GM23338 (cell line): ENCODE measurements at regions not wholly inside any gene's neighbourhood (a gene's known extent, or its start where the extent isn't known, plus 50 kb on each side); places are given as distances from the start of the nearest gene placed in this dataset.

ENCODE experiments used
- ATAC-seq: fragments of 200-7000 bp; cut with Tn5 transposase; 3 replicates; pipeline ENCODE4 v1.9.1; 2020
- DNase-seq: peaks from one replicate; pipeline ENCODE4 v3.0.0-alpha.2; 2015; ENCODE audit warnings: low spot score
- H2AFZ ChIP-seq: fragments of 200-600 bp; sonication (generic); 2 replicates; pipeline ENCODE4 v1.8.0; 2016; ENCODE audit warnings: antibody characterized with exemption, mild to moderate bottlenecking, moderate library complexity
- H3F3A ChIP-seq: fragments of 200-600 bp; sonication (generic); replicated peaks from 2 replicates; pipeline ENCODE4 v1.8.0; 2017; ENCODE audit warnings: antibody characterized with exemption, mixed run types, low read depth
- H3K27ac ChIP-seq: fragments of 200-600 bp; sonication (generic); 2 replicates; pipeline ENCODE4 v1.6.1; 2016; ENCODE audit warnings: low read depth
- H3K27me3 ChIP-seq: fragments of 200-600 bp; sonication (generic); 2 replicates; pipeline ENCODE4 v1.8.0; 2016; ENCODE audit warnings: mild to moderate bottlenecking, mixed run types, moderate library complexity; ENCODE audit not compliant: insufficient read depth
- H3K36me3 ChIP-seq: fragments of 200-600 bp; sonication (generic); 2 replicates; pipeline ENCODE4 v1.8.0; 2016; ENCODE audit warnings: mild to moderate bottlenecking; ENCODE audit not compliant: insufficient read depth
- H3K4me1 ChIP-seq: fragments of 200-600 bp; sonication (generic); 2 replicates; pipeline ENCODE4 v1.8.0; 2016; ENCODE audit warnings: mild to moderate bottlenecking, moderate library complexity; ENCODE audit not compliant: insufficient read depth
- H3K4me2 ChIP-seq: fragments of 200-600 bp; sonication (generic); 2 replicates; pipeline ENCODE4 v1.7.1; 2017; ENCODE audit warnings: mixed run types
- H3K4me3 ChIP-seq: fragments of 200-600 bp; sonication (generic); 2 replicates; pipeline ENCODE4 v1.6.1; 2016; ENCODE audit warnings: mixed run types
- H3K79me2 ChIP-seq: fragments of 200-600 bp; sonication (generic); replicated peaks from 2 replicates; pipeline ENCODE4 v1.8.0; 2017; ENCODE audit warnings: mild to moderate bottlenecking; ENCODE audit not compliant: insufficient read depth
- H3K9me2 ChIP-seq: fragments of 200-600 bp; sonication (generic); 2 replicates; pipeline ENCODE4 v1.8.0; 2017; ENCODE audit not compliant: insufficient read depth
- H4K20me1 ChIP-seq: fragments of 200-600 bp; sonication (generic); replicated peaks from 2 replicates; pipeline ENCODE4 v1.8.0; 2017; ENCODE audit warnings: mild to moderate bottlenecking; ENCODE audit not compliant: insufficient read depth
- H3K27ac Mint-ChIP-seq: 2 replicates; pipeline ENCODE4 v1.8.0; 2020; ENCODE audit warnings: inconsistent platforms, mild to moderate bottlenecking, moderate library complexity, mixed read lengths
- H3K27me3 Mint-ChIP-seq: 3 replicates; pipeline ENCODE4 v1.8.0; 2022; ENCODE audit warnings: low read depth, mild to moderate bottlenecking, moderate library complexity, mixed read lengths, inconsistent platforms; ENCODE audit not compliant: insufficient read depth, poor library complexity
- H3K36me3 Mint-ChIP-seq: 3 replicates; pipeline ENCODE4 v1.8.0; 2021; ENCODE audit warnings: low read depth, mild to moderate bottlenecking, inconsistent platforms, moderate library complexity, mixed read lengths
- H3K4me1 Mint-ChIP-seq: 3 replicates; pipeline ENCODE4 v1.8.0; 2020; ENCODE audit warnings: mild to moderate bottlenecking, inconsistent platforms, mixed read lengths
- H3K4me3 Mint-ChIP-seq: 3 replicates; pipeline ENCODE4 v1.8.0; 2021; ENCODE audit warnings: moderate library complexity, mild to moderate bottlenecking, inconsistent platforms, mixed read lengths
- H3K9me3 Mint-ChIP-seq: 3 replicates; pipeline ENCODE4 v1.8.0; 2020; ENCODE audit warnings: moderate library complexity, mild to moderate bottlenecking, inconsistent platforms, mixed read lengths
- CREB1 ChIP-seq: fragments of 250-450 bp; sonication (Bioruptor Pico); IDR thresholded peaks from 2 replicates; pipeline ENCODE4 v1.5.0; 2020; ENCODE audit warnings: low read depth, mild to moderate bottlenecking, moderate library complexity
- EZH2 ChIP-seq: fragments of 200-600 bp; sonication (generic); IDR thresholded peaks from one replicate; pipeline ENCODE4 v1.8.0; 2017; ENCODE audit warnings: antibody characterized with exemption, mild to moderate bottlenecking, low read depth; ENCODE audit not compliant: unreplicated experiment
- EZH2phosphoT487 ChIP-seq: fragments of 200-600 bp; sonication (generic); IDR thresholded peaks from one replicate; pipeline ENCODE4 v1.8.1; 2018; ENCODE audit warnings: antibody characterized with exemption; ENCODE audit not compliant: unreplicated experiment
- JUNB ChIP-seq: IDR thresholded peaks from one replicate; pipeline ENCODE4 v1.6.1; 2016; ENCODE audit warnings: antibody characterized with exemption; ENCODE audit not compliant: unreplicated experiment
- NANOG ChIP-seq: IDR thresholded peaks from 2 replicates; pipeline ENCODE4 v1.6.1; 2016; ENCODE audit warnings: antibody characterized with exemption, borderline replicate concordance
- POLR2AphosphoS5 ChIP-seq: IDR thresholded peaks from 2 replicates; pipeline ENCODE4 v1.6.1; 2016; ENCODE audit warnings: antibody characterized with exemption, low read depth
- STAT1 ChIP-seq: IDR thresholded peaks from one replicate; pipeline ENCODE4 v1.6.1; 2016; ENCODE audit warnings: antibody characterized with exemption; ENCODE audit not compliant: unreplicated experiment
- ZNF114 ChIP-seq: fragments of 250-450 bp; sonication (Bioruptor Pico); IDR thresholded peaks from 2 replicates; pipeline ENCODE4 v1.5.0; 2020; ENCODE audit warnings: mild to moderate bottlenecking, moderate library complexity
- TF ChIP-seq, protein P1 (sequence below), 2 experiments: fragments of 200-600 bp in 1 of 2; sonication (generic) in 1 of 2; conservative IDR thresholded peaks; 2 replicates each; pipeline versions ENCODE4 v1.5.1 to v1.6.1; 2016 to 2017; ENCODE audit warnings: antibody characterized with exemption in 2 of 2, low read depth in 2 of 2, mild to moderate bottlenecking in 2 of 2, moderate library complexity in 1 of 2
- TF ChIP-seq, protein P2 (sequence below): IDR thresholded peaks from one replicate; pipeline ENCODE4 v1.6.1; 2018; ENCODE audit warnings: antibody characterized with exemption; ENCODE audit not compliant: unreplicated experiment

- Histone ChIP-seq H2AFZ (no peak overlapping the region), H3K4me1 (no peaks in the 10 kb centered on the region; the same call in 1 of the 2 replicates), H3K9me2 (no peaks in the 10 kb centered on the region), H3K36me3 (no peaks in the 10 kb centered on the region), H3F3A (no peaks in the 10 kb centered on the region), H3K4me3 (no peak overlapping the region), H3K27me3 (no peaks in the 10 kb centered on the region), H3K79me2 (no peaks in the 10 kb centered on the region), H3K27ac (no peak overlapping the region), H3K4me2 (no peak overlapping the region), H4K20me1 (no peaks in the 10 kb centered on the region)
- Mint-ChIP-seq H3K36me3 (peaks cover 7% of the 10 kb centered on the region; the same call in 2 of the 3 replicates), H3K27me3 (peaks cover 3% of the 10 kb centered on the region), H3K4me3 (no peak overlapping the region), H3K27ac (no peak overlapping the region), H3K4me1 (peaks cover 9% of the 10 kb centered on the region), H3K9me3 (peaks cover 8% of the 10 kb centered on the region; the same call in 2 of the 3 replicates)
- TF ChIP-seq STAT1: no peak
- TF ChIP-seq, protein P1, sequence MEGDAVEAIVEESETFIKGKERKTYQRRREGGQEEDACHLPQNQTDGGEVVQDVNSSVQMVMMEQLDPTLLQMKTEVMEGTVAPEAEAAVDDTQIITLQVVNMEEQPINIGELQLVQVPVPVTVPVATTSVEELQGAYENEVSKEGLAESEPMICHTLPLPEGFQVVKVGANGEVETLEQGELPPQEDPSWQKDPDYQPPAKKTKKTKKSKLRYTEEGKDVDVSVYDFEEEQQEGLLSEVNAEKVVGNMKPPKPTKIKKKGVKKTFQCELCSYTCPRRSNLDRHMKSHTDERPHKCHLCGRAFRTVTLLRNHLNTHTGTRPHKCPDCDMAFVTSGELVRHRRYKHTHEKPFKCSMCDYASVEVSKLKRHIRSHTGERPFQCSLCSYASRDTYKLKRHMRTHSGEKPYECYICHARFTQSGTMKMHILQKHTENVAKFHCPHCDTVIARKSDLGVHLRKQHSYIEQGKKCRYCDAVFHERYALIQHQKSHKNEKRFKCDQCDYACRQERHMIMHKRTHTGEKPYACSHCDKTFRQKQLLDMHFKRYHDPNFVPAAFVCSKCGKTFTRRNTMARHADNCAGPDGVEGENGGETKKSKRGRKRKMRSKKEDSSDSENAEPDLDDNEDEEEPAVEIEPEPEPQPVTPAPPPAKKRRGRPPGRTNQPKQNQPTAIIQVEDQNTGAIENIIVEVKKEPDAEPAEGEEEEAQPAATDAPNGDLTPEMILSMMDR (conservative IDR thresholded peaks at IDR 0.05; ENCODE audit: low read depth in 2 of 2): no peak
- no peak for TF ChIP-seq ZNF114 (CRISPR knock-in tag)
- TF ChIP-seq POLR2AphosphoS5: no peak
- ATAC-seq (no peak), DNase-seq (no peak)
Measured at GRCh38 chr7:32155712-32156111, 85.5 kb upstream of the PDE1C start.

GRCh38 chr7:32154797-32155196 is 84.6 kb upstream of the PDE1C start:
- no peak overlapping the region for H3K27ac Mint-ChIP-seq
- Histone ChIP-seq H2AFZ (no peak overlapping the region), H3K4me2 (no peak overlapping the region), H3K36me3 (no peaks in the 10 kb centered on the region), H4K20me1 (no peaks in the 10 kb centered on the region), H3K27ac (no peak overlapping the region), H3K9me2 (no peaks in the 10 kb centered on the region), H3K4me3 (no peak overlapping the region), H3K4me1 (no peaks in the 10 kb centered on the region; the same call in 1 of the 2 replicates), H3K79me2 (no peaks in the 10 kb centered on the region), H3K27me3 (no peaks in the 10 kb centered on the region), H3F3A (no peaks in the 10 kb centered on the region)
- H3K4me3 Mint-ChIP-seq: no peak overlapping the region
- DNase-seq (no peak), ATAC-seq (no peak)
- peaks cover 6% of the 10 kb centered on the region for H3K27me3 Mint-ChIP-seq
- peaks cover 8% of the 10 kb centered on the region; the same call in 2 of the 3 replicates for H3K9me3 Mint-ChIP-seq
- H3K36me3 Mint-ChIP-seq: peaks cover 7% of the 10 kb centered on the region; the same call in 2 of the 3 replicates
- peaks cover 10% of the 10 kb centered on the region for H3K4me1 Mint-ChIP-seq
- no peak for TF ChIP-seq EZH2phosphoT487
- TF ChIP-seq POLR2AphosphoS5: no peak
- no peak for TF ChIP-seq CREB1 (CRISPR knock-in tag)
- TF ChIP-seq JUNB: no peak
- TF ChIP-seq NANOG: no peak
- no peak for TF ChIP-seq STAT1
- TF ChIP-seq, protein P1 (conservative IDR thresholded peaks at IDR 0.05; ENCODE audit: low read depth in 2 of 2): no peak
- no peak for TF ChIP-seq EZH2
- TF ChIP-seq ZNF114 (CRISPR knock-in tag): no peak
- TF ChIP-seq, protein P2, sequence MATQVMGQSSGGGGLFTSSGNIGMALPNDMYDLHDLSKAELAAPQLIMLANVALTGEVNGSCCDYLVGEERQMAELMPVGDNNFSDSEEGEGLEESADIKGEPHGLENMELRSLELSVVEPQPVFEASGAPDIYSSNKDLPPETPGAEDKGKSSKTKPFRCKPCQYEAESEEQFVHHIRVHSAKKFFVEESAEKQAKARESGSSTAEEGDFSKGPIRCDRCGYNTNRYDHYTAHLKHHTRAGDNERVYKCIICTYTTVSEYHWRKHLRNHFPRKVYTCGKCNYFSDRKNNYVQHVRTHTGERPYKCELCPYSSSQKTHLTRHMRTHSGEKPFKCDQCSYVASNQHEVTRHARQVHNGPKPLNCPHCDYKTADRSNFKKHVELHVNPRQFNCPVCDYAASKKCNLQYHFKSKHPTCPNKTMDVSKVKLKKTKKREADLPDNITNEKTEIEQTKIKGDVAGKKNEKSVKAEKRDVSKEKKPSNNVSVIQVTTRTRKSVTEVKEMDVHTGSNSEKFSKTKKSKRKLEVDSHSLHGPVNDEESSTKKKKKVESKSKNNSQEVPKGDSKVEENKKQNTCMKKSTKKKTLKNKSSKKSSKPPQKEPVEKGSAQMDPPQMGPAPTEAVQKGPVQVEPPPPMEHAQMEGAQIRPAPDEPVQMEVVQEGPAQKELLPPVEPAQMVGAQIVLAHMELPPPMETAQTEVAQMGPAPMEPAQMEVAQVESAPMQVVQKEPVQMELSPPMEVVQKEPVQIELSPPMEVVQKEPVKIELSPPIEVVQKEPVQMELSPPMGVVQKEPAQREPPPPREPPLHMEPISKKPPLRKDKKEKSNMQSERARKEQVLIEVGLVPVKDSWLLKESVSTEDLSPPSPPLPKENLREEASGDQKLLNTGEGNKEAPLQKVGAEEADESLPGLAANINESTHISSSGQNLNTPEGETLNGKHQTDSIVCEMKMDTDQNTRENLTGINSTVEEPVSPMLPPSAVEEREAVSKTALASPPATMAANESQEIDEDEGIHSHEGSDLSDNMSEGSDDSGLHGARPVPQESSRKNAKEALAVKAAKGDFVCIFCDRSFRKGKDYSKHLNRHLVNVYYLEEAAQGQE: no peak
